NCI-H2196 (cell line): ENCODE measurements at regions not wholly inside any gene's neighbourhood (a gene's known extent, or its start where the extent isn't known, plus 50 kb on each side); places are given as distances from the start of the nearest gene placed in this dataset.

Experiments used
- DNase-seq: peaks from one replicate; lab custom pipeline; 2025; ENCODE audit not compliant: unreplicated experiment; lab: John Stamatoyannopoulos, UW

GRCh38 chr2:234679301-234679740 lies 182.4 kb upstream of the ARL4C start:
- DNase-seq, result no peak

- no peak for DNase-seq
These were observed 181.8 kb upstream of the ARL4C start for GRCh38 chr2:234678711-234679110.

GRCh38 chr2:234677758-234678538 lies 181.1 kb upstream of the ARL4C start:
- DNase-seq, result no peak

- DNase-seq, result peak; percentile 54
These were observed 180.0 kb upstream of the ARL4C start for GRCh38 chr2:234676783-234677450.

- peak; percentile 85 for DNase-seq
These were observed 179.4 kb upstream of the ARL4C start for GRCh38 chr2:234676109-234676782.

GRCh38 chr2:234674781-234675201 lies 177.9 kb upstream of the ARL4C start:
- DNase-seq, result no peak

GRCh38 chr2:234673961-234674759 lies 177.3 kb upstream of the ARL4C start:
- no peak for DNase-seq

- no peak for DNase-seq
These were observed 176.6 kb upstream of the ARL4C start for GRCh38 chr2:234673501-234673900.

- no peak for DNase-seq
These were observed 175.7 kb upstream of the ARL4C start for GRCh38 chr2:234672498-234673150.

GRCh38 chr2:234671716-234672115 lies 174.8 kb upstream of the ARL4C start:
- no peak for DNase-seq

GRCh38 chr2:234671231-234671630 lies 174.3 kb upstream of the ARL4C start:
- no peak for DNase-seq

- no peak for DNase-seq
These were observed 173.9 kb upstream of the ARL4C start for GRCh38 chr2:234670806-234671205.

GRCh38 chr2:234670052-234670451 lies 173.2 kb upstream of the ARL4C start:
- DNase-seq, result no peak

- DNase-seq, result no peak
These were observed 172.7 kb upstream of the ARL4C start for GRCh38 chr2:234669621-234670020.

- no peak for DNase-seq
These were observed 172.1 kb upstream of the ARL4C start for GRCh38 chr2:234669001-234669400.

- DNase-seq, result no peak
These were observed 170.0 kb upstream of the ARL4C start for GRCh38 chr2:234666911-234667310.

GRCh38 chr2:234665304-234665703 lies 168.4 kb upstream of the ARL4C start:
- DNase-seq, result no peak

GRCh38 chr2:234661849-234662248 lies 165.0 kb upstream of the ARL4C start:
- DNase-seq, result no peak

GRCh38 chr2:234661175-234661574 lies 164.3 kb upstream of the ARL4C start:
- DNase-seq, result no peak

GRCh38 chr2:234655706-234656105 lies 158.8 kb upstream of the ARL4C start:
- DNase-seq, result no peak

- no peak for DNase-seq
These were observed 154.0 kb upstream of the ARL4C start for GRCh38 chr2:234650911-234651310.
